ENCODE measurements at regions not wholly inside any gene's neighbourhood (a gene's known extent, or its start where the extent isn't known, plus 50 kb on each side); places are given as distances from the start of the nearest gene placed in this dataset.
"Not testable (repeated sequence)": the region's sequence is repeated elsewhere in the genome, so short reads cannot be mapped to it uniquely, and the experiment has no call there.

- H3K36me3 Mint-ChIP-seq (ENCODE audit: low read depth) = peaks cover 2% of the 10 kb centered on the region
- peaks cover 12% of the 10 kb centered on the region for H3K4me1 Mint-ChIP-seq
- H3K27me3 Mint-ChIP-seq (ENCODE audit: low read depth) = no peaks in the 10 kb centered on the region
- H3K27ac Mint-ChIP-seq (ENCODE audit: unreplicated experiment) = no peak overlapping the region
- H3K4me3 Mint-ChIP-seq = no peak overlapping the region
- no peaks in the 10 kb centered on the region for H3K9me3 Mint-ChIP-seq
- TF ChIP-seq CTCF (conservative IDR thresholded peaks at IDR 0.05) = no peak
- no peak for DNase-seq (ENCODE audit: low read depth, low spot score)
Measured at GRCh38 chr7:121676168-121676567, 196.8 kb upstream of the PTPRZ1 start.

DNA sequence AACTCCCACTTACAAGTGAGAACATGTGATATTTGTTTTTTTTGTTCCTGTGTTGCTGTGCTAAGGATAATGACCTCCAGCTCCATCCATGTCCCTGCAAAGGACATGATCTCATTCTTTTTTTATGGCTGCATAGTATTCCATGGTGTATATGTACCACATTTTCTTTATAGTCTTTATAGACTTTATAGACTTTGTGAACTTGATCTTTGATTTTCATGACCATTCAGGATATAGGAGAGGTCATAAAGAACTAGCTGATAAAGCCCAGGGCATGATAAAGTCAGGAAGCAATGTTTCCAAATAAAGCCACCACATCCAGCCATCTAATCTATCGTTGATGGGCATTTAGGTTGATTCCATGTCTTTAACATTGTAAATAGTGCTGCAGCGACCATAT, 198.5 kb upstream of the PTPRZ1 start:
- H3K27ac Mint-ChIP-seq (ENCODE audit: unreplicated experiment); H3K4me3 Mint-ChIP-seq; DNase-seq (ENCODE audit: low read depth, low spot score); H3K27me3 Mint-ChIP-seq (ENCODE audit: low read depth); H3K36me3 Mint-ChIP-seq (ENCODE audit: low read depth); H3K9me3 Mint-ChIP-seq: not testable (repeated sequence)
- H3K4me1 Mint-ChIP-seq = peaks cover 12% of the 10 kb centered on the region

DNA sequence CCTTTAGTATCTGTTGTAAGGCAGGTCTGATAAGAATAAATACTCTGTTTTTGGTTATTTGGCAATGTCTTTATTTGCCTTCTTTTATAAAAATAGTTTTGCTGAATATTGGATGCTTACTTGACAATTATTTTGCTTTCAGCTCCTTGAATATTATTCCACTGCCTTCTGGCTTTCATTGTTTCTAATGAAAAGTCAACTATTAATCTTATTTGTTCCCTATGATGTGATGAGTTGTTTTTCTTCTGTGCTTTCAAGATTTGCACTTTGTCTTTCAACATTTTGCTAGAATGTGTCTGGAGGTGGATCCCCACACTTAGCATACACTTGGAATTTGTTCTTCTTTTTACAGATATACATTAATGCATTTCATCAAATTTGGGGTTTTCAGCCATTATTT, 203.8 kb upstream of the PTPRZ1 start:
- Mint-ChIP-seq H3K4me3 (no peak overlapping the region), H3K27me3 (ENCODE audit: low read depth) (no peaks in the 10 kb centered on the region), H3K4me1 (no peaks in the 10 kb centered on the region), H3K9me3 (peaks cover 12% of the 10 kb centered on the region), H3K27ac (ENCODE audit: unreplicated experiment) (no peak overlapping the region), H3K36me3 (ENCODE audit: low read depth) (peaks cover 14% of the 10 kb centered on the region)
- no peak for DNase-seq (ENCODE audit: low read depth, low spot score)
- TF ChIP-seq CTCF (conservative IDR thresholded peaks at IDR 0.05) = no peak

- no peaks in the 10 kb centered on the region for H3K4me1 Mint-ChIP-seq
Measured at GRCh38 chr7:121666306-121666705, 206.7 kb upstream of the PTPRZ1 start.

GRCh38 chr7:121643320-121643719, 229.6 kb upstream of the PTPRZ1 start:
- no peak for TF ChIP-seq CTCF (conservative IDR thresholded peaks at IDR 0.05)
- no peak overlapping the region for H3K4me3 Mint-ChIP-seq

More at GRCh38 chr7:121666306-121666705, 206.7 kb upstream of the PTPRZ1 start:
- H3K36me3 Mint-ChIP-seq (ENCODE audit: low read depth) = peaks cover 19% of the 10 kb centered on the region
- no peak overlapping the region for H3K4me3 Mint-ChIP-seq
- TF ChIP-seq CTCF (conservative IDR thresholded peaks at IDR 0.05) = no peak
- peaks cover 19% of the 10 kb centered on the region for H3K9me3 Mint-ChIP-seq
- no peaks in the 10 kb centered on the region for H3K27me3 Mint-ChIP-seq (ENCODE audit: low read depth)
- DNase-seq (ENCODE audit: low read depth, low spot score) = no peak
- no peak overlapping the region for H3K27ac Mint-ChIP-seq (ENCODE audit: unreplicated experiment)

DNA sequence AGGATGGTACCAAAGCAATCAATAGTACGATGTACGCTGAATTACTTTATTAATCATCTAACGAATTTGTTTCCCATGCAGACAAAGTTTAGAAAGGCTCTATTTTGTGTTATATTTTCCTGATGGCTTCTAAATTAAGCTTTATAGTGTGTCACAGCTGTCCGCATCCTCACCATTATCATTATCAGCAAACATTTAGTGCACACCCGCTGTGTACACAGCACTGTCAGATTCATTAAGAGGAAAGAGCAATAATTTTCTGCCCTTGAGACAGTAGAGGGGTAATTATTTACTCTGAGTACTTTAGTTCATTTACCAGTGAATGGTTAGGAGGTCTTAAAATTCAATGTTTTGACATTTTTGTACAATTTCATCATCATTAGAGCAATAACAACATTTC, 233.3 kb upstream of the PTPRZ1 start:
- peaks cover 4% of the 10 kb centered on the region for H3K36me3 Mint-ChIP-seq (ENCODE audit: low read depth)
- no peak overlapping the region for H3K4me3 Mint-ChIP-seq
- no peaks in the 10 kb centered on the region for H3K4me1 Mint-ChIP-seq
- H3K27me3 Mint-ChIP-seq (ENCODE audit: low read depth) = no peaks in the 10 kb centered on the region
- H3K9me3 Mint-ChIP-seq = peaks cover 12% of the 10 kb centered on the region
- no peak overlapping the region for H3K27ac Mint-ChIP-seq (ENCODE audit: unreplicated experiment)
- no peak for DNase-seq (ENCODE audit: low read depth, low spot score)
- no peak for TF ChIP-seq CTCF (conservative IDR thresholded peaks at IDR 0.05)

More at GRCh38 chr7:121643320-121643719, 229.6 kb upstream of the PTPRZ1 start:
- no peak for DNase-seq (ENCODE audit: low read depth, low spot score)
- Mint-ChIP-seq H3K36me3 (ENCODE audit: low read depth) (peaks cover 3% of the 10 kb centered on the region), H3K4me1 (no peaks in the 10 kb centered on the region), H3K27me3 (ENCODE audit: low read depth) (no peaks in the 10 kb centered on the region), H3K27ac (ENCODE audit: unreplicated experiment) (no peak overlapping the region), H3K9me3 (peaks cover 12% of the 10 kb centered on the region)

All from neural crest cell (in vitro differentiated cells).